Glomerular visceral epithelial cell (primary cell): ENCODE measurements at regions not wholly inside any gene's neighbourhood (a gene's known extent, or its start where the extent isn't known, plus 50 kb on each side); places are given as distances from the start of the nearest gene placed in this dataset.

Experiments used
- DNase-seq: peaks from one replicate; pipeline ENCODE4 v3.0.0-alpha.2; 2016; ENCODE audit errors: extremely low spot score

DNA sequence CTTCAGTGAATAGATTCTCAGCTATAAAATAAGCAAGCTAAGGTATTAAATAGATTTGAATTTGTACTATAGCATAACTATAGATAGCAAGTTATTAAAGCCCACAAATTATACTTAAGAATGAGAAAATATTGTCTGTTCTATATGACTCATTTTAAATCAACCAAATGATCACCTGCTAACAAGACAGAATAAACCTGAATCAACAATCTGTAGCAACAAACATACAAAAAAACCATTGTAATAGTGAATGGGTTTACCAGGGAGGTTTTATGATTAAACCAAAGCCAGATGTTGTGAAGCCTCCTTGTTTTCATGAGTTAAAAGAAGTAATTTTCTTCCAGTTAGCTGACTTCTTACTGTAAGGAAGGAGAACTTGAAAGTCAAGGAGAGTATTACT, 71.9 kb upstream of the HTR1B start:
- no peak for DNase-seq

DNA sequence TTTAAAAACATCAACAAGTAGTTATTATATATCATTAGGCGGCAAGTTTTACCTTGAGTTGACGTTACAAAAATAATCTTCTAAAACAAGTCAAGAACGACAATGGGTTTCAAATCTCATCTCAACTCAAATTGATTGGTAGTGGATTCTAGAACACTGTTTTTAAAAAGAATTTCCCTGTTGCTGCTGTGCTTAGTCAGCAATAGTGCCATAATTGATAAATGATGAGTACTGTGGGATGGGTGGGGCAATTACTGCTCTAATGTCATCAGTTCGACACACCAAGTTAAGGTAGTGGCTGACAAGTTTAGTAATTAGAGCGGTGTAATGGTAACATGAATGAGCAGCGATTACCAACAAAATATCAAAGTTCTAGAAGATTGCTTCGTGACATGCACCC, 73.4 kb upstream of the HTR1B start:
- DNase-seq: no peak

DNA sequence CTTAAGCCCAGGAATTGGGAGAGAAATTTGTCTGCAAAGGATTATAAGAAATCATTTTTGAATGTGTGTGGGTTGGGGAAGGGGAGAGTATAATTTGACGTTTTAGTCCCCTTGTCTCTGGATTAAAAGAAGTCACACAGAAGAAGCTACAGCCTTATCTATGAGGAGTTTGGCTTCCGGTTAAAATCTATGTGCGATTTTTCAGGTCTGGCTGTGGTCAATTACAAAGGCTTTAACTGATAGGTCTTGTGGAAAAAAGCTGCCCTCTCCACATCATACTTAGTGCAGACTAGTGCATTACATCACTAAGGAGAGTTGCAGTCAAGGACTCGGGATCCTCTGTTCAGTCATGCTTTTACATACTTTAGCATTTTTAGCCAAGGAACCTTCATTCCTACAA, 80.3 kb upstream of the HTR1B start:
- no peak for DNase-seq

DNA sequence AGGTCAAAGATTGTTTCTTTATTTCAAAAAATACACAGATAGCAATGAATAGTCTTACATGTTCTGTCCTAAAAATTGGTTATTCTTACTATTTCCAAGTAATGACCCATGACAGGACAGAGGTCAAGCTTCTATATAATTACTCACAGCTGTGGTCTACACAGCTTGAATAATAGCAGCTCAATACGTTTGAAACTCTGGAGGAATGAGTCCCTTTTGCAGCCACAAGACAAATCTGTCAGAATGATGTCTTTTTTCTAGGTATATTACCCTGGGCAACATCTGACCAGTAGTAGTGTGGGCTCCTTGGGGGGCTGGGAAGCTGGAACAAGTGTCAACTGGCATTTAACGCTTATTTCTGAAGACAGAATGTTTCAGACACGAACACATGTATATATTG, 84.9 kb upstream of the HTR1B start:
- DNase-seq: no peak

DNA sequence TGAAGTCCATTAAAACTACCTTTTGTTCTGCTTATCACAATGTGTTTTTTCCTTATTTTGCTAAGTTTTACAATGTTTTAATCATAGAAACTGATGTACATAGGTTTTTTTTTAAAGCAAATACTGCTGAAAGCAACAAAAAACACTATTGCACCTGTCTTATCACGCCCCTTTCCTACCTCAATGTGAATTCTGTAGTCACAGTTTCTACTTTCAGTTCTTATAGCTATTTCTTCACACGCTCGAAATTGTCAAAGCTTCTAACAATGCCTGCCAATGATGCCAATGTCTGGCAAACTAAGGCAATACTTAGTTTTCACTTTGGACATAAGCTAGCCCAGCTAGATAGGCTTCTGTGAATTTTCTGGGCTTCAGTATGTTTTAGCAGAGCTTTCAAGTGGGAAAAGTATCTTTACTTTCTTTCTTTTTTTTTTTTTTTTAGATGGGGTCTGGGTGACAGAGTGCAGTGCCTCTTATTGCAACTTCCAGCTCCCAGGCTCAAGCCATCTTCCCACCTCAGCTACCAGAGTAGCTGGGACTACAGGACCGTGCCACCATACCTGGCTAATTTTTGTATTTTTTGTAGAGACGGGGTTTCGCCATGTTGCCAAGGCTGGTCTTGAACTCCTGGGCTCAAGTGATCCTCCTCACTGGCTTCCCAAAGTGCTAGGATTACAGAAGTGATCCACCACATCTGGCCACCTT, 85.5 kb upstream of the HTR1B start:
- no peak for DNase-seq

DNA sequence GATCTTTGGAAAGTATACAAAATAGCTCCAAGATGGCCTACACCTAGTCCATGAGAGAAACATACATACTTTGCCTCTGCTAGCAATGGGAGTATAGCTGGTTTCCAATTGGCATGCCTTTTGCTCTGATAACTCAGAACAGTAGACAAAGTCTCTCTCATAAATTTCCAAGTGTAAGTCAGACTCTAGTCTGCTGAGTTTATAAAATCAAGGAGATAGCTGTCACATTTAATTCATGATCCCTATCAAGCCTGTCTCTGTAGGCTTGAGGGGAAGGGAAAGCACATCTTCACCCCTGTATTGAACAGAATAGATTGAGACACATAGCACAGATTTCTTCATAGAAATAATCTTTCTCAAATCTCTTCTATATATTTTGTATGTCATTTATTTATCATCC, 87.8 kb upstream of the HTR1B start:
- DNase-seq: no peak

DNA sequence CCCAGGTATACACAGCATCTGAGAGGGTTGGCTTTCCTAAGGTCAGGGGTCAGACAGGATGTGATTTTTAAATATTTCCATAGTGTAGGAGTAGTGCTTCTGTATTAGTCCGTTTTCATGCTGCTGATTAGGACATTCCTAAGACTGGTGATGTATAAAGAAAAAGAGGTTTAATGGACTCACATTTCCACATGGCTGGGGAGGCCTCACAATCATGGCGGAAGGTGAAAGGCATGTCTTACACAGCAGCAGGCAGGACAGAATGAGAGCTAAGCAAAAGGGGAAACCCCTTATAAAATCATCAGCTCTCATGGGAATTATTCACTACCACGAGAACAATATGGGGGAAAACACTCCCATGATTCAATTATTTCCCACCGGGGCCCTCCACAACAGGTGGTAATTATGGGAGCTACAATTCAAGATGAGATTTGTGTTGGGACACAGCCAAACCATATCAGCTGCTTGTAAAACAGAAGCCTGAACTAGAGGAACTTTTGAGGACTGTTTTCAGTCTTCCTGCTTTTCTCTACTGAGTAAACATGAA, 91.0 kb upstream of the MEI4 start:
- peak; percentile 3 for DNase-seq

DNA sequence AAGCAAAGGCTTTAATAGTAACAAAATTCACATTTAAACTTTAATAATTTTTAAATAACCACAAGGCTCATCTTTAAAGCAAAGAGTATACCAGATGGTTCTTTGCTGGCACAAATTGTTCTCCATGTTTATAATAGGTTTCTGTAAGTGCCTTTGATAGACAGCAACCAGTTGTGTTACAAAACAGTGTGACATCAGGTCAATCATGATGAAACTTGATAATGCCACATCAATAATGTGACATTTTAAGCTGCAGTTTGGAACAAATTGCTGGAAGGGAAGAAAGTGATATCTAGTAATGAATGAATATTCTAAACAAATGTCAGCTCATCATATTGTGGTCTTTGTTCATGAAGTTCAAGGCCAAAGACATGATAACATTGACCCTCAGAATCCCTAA, 87.5 kb upstream of the MEI4 start:
- DNase-seq: no peak

DNA sequence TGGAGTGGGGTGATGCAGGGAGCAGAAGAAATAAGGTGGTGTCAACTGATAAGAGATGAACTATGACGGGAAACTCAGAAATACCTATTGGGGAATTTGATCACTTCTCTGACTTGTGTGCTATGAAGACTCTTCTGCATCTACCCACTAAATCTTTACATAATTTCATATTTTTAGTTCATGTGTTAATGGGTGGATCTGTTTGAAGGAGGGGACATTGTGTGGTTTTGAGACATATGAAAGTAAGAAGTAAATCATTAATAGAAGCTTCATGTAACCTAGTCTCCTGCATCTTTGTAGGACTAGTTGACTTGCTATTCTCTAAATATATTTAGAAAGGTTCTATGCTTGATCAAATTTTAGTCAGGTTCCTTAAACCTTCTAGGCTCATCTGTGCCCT, 86.6 kb upstream of the MEI4 start:
- no peak for DNase-seq

DNA sequence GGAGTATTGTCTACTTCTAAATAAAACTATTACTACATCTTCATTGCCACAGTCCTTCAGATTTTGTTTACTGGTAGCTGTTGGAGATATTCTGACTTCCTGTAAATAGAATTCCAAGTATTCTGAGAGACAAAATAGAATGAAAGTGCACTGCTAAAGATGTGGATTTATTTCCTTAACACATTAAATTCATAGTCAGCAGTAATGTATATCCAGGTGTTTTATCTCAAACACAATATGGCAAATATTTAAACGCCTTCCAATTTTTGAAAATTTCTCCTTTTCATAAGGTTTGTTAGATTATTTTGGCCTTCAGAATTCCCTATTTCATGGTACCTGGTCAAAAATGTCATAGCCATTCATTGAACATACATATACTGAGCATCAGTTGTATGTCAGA, 84.3 kb upstream of the MEI4 start:
- DNase-seq: no peak

DNA sequence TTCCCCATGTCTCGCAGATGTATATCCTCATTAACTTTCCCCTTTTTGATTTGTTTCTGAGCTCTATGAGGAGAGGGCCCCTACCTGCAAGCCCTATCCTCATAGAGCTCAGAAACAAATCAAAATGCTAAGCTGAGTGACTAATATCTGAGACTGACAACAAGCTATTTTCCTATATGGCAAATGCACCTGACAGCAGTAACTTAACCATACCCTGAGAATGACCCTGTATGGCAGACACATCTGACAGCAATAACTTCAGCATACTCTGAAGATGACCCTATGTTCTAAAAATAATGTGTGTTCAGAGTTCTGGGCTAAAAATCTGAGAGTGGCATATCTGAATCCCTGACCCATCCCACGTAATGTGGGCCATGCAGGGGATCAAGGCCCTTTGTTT, 79.0 kb upstream of the MEI4 start:
- DNase-seq: no peak

DNA sequence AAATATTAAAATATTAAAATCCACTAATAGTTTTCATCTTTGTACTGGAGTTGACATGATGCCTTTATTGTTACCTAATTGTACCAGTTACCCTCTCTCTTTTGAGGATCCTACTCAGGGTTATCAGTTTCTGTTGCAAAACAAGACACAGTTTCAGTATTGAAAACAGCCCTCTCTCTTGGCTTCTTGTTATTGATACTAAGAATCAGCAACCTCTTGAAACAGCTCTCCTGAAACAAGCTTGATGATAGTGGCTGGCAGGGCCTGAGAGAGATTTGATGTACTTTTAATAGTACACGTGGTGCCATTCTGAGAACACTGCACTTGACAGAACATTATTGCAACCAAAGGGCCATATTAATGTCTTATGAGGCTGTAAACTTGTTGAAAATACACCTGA, 64.9 kb upstream of the MEI4 start:
- no peak for DNase-seq
